ENCODE measurements at regions not wholly inside any gene's neighbourhood (a gene's known extent, or its start where the extent isn't known, plus 50 kb on each side); places are given as distances from the start of the nearest gene placed in this dataset.

GRCh38 chr17:33679595-33679994, 386.5 kb upstream of the ASIC2 start:
- TF ChIP-seq CTCF (IDR thresholded peaks at IDR 0.05; ENCODE audit: low read depth, low read length) (no peak), EZH2phosphoT487 (IDR thresholded peaks at IDR 0.05; ENCODE audit: low read depth) (no peak)

Measured in OCI-LY3 (cell line).